Neuron (in vitro differentiated cells): ENCODE measurements at regions not wholly inside any gene's neighbourhood (a gene's known extent, or its start where the extent isn't known, plus 50 kb on each side); places are given as distances from the start of the nearest gene placed in this dataset.
A peak's percentile ranks its signal among the peaks of the same experiment; 100 is the strongest.

Experiments used
- H2AFZ ChIP-seq: one replicate; pipeline ENCODE4 v1.6.1; 2013; ENCODE audit warnings: low read depth, mild to moderate bottlenecking, inconsistent platforms, low read length, moderate library complexity
- H3K27me3 ChIP-seq: one replicate; pipeline ENCODE4 v1.6.1; 2013; ENCODE audit warnings: low read length; ENCODE audit not compliant: insufficient read depth
- H3K36me3 ChIP-seq: one replicate; pipeline ENCODE4 v1.6.1; 2013; ENCODE audit warnings: low read length; ENCODE audit not compliant: insufficient read depth
- H3K4me1 ChIP-seq: one replicate; pipeline ENCODE4 v1.6.1; 2013; ENCODE audit warnings: low read length; ENCODE audit not compliant: insufficient read depth
- H3K4me3 ChIP-seq: 2 replicates; pipeline ENCODE4 v1.5.1; 2013; ENCODE audit warnings: mild to moderate bottlenecking, low read length, moderate library complexity
- H3K9me3 ChIP-seq: one replicate; pipeline ENCODE4 v1.6.1; 2013; ENCODE audit warnings: low read length

DNA sequence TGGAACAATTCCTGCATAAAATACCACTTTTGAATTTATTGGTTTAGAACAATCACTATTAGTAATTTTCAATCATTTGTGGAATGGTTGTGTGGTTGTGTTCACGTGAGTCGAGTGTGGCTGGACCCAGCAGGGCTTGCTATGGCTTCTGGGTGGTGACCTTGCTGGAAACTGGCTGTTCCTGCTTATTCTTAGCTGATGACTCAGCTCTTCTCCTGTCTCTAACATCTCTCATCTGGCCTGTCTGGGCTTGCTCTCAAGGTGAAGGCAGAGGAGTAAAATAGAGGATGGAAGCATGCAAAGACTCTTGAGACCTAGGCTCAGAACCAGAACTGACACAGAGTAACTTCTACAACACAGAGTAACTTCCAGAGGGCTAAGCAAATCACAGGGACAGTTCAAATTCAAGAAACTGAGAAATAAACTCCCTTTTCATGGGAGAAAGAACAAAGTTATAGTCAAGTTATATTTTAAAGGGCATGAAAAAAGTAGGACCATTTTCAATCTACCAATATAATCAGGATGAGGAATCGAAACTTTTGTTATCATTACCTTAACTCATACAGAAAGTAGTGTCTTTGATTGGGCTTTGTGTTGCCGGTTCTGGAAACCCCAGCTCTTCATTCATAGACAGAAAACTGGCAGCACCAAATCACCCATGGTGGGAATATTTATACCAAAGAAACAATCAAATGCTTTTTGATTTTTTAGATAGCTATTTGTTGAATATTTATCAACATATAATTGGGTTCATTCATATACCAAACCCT lies 665.1 kb downstream of the CDH18 start:
- Histone ChIP-seq H2AFZ (peak overlapping the region; percentile 0), H3K27me3 (no peaks in the 10 kb centered on the region), H3K4me3 (no peak overlapping the region), H3K36me3 (no peaks in the 10 kb centered on the region), H3K4me1 (peaks cover 13% of the 10 kb centered on the region), H3K9me3 (no peaks in the 10 kb centered on the region)

DNA sequence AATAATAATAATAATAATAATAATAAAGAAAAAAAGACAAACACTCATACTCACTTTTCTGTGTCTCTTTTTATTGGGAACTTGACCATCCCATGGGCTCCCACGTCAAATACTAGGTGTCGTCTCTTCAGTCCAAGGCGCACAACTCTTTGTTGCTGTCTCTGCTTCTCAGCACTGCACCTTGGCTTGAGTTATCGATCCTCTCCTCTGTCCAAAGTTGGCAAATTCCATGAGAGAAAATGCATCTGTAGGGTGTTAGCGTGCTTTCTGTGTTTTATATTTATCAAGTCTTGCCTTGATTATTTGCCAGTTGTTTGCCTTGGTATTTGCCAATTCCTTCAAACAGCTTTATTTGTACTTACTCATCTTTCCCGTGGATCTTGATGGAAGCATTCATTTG lies 653.7 kb downstream of the CDH18 start:
- Histone ChIP-seq H3K4me1 (no peaks in the 10 kb centered on the region), H3K36me3 (no peaks in the 10 kb centered on the region), H3K27me3 (no peaks in the 10 kb centered on the region), H3K9me3 (peaks cover 2% of the 10 kb centered on the region), H3K4me3 (no peak overlapping the region), H2AFZ (no peak overlapping the region)

DNA sequence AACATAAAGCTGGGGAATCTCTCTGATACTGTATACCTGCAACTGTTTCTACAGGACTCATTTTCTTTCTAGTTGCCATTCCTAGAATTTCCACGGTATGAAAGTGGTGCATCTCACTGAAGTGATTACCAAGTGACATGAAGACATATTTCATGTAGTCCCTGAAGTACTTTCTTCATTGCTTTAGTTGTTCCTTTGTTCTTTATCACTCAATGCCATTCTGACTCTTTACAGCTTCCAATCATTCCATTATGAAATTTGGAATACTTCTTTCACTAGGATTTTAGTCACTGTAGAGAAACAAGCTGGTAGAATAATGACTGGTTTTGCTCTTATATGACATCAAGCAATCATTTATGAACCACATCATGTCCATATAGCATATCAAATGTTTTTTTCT lies 645.1 kb downstream of the CDH18 start:
- Histone ChIP-seq H2AFZ (no peak overlapping the region), H3K4me1 (no peaks in the 10 kb centered on the region), H3K4me3 (no peak overlapping the region), H3K27me3 (no peaks in the 10 kb centered on the region), H3K36me3 (no peaks in the 10 kb centered on the region), H3K9me3 (peaks cover 2% of the 10 kb centered on the region)

DNA sequence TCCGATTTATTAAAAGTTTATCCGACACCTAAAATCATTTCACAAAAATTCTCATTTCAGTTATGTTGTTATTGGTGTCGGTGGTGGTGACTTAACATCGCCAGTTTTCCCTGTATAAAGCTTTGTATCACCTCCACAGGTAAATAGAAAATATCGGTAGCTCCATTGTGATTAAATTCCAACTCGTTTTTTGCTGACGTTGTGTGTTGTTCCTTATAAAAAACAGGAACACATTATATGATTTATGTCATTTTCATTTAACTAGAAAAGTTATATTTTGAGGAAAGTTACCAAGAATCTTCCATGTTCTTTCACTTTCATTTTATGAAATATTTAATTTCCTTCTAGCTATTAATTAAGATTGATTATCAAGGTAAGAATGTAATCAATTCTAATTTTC lies 635.9 kb downstream of the CDH18 start:
- H3K9me3 ChIP-seq, result no peaks in the 10 kb centered on the region
- H3K4me1 ChIP-seq, result no peaks in the 10 kb centered on the region
- H3K4me3 ChIP-seq, result no peak overlapping the region
- H3K36me3 ChIP-seq, result no peaks in the 10 kb centered on the region
- H3K27me3 ChIP-seq, result no peaks in the 10 kb centered on the region
- H2AFZ ChIP-seq, result no peak overlapping the region

DNA sequence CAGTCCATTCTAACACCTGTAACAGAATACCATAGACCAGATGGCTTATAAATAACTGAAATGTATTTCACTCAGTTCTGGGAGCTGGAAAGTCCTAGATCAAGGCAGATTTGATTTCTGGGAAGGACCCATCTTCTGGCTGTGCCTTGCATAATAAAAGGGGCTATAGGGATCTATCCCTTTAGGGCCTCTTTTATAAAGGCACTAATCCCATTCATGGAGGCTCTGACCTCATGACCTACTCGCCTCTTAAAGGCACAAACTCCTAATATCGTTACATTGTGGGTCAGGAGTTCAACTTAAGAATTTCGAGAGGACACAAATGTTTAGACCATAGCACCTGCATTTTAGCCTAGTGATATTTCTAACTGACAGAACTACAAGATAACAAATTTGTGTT lies 619.0 kb downstream of the CDH18 start:
- no peaks in the 10 kb centered on the region for H3K27me3 ChIP-seq
- H3K9me3 ChIP-seq, result no peaks in the 10 kb centered on the region
- no peak overlapping the region for H3K4me3 ChIP-seq
- peaks cover 13% of the 10 kb centered on the region for H3K4me1 ChIP-seq
- no peaks in the 10 kb centered on the region for H3K36me3 ChIP-seq
- H2AFZ ChIP-seq, result peak overlapping the region; percentile 39

DNA sequence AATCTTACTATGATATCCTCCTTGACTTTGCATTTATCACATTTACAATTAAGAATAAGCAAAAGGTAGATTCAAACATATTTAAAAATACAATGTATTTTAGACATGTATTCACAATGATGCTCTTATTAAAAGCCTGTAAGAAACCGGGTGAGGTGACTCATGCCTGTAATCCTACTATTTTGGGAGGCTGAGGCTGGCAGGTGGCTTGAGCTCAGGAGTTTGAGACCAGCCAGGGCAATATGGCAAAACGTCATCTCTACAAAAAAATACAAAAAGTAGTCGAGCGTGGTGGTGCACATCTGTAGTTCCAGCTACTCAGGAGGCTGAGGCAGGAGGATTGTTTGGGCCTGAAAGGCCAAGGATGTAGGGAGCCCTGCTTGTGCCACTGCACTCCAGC lies 618.4 kb downstream of the CDH18 start:
- Histone ChIP-seq H3K9me3 (no peaks in the 10 kb centered on the region), H3K4me1 (peaks cover 13% of the 10 kb centered on the region), H3K36me3 (no peaks in the 10 kb centered on the region), H3K27me3 (no peaks in the 10 kb centered on the region), H2AFZ (peak overlapping the region; percentile 39), H3K4me3 (no peak overlapping the region)

DNA sequence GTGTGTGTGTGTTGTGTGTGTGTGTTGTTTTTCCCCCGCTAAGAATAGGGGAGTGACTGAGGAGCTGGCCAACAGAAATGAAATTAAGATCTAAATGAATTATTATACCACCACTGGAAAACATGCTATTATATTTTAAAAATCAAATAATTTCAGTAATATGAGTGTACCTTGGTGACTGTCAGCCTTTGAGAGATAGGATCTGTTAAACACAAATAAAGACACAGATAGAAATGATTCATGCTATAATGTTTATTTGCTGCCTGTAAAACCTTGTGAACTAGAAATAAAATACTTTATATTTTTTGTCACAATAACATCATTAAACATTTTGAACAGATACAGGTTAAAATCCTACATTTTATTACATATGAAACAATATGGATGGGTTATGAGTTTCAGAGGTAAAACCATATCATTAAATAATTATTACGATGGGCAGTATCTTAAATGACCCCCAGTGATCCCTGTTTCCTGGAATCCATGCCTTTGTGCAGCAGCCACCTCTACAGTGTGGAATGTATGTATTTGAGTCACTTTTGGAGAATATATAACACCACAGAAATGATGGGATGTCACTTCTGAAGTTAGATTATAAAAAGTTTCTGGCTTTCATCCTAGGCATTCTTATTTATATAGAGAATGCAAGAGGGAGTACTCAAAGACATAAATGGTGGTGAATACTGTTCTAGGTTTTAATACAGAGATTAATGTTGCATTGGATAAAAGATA lies 617.2 kb downstream of the CDH18 start:
- no peaks in the 10 kb centered on the region for H3K27me3 ChIP-seq
- H3K4me3 ChIP-seq, result no peak overlapping the region
- peaks cover 13% of the 10 kb centered on the region for H3K4me1 ChIP-seq
- no peaks in the 10 kb centered on the region for H3K9me3 ChIP-seq
- H3K36me3 ChIP-seq, result no peaks in the 10 kb centered on the region
- peak overlapping the region; percentile 54 for H2AFZ ChIP-seq

DNA sequence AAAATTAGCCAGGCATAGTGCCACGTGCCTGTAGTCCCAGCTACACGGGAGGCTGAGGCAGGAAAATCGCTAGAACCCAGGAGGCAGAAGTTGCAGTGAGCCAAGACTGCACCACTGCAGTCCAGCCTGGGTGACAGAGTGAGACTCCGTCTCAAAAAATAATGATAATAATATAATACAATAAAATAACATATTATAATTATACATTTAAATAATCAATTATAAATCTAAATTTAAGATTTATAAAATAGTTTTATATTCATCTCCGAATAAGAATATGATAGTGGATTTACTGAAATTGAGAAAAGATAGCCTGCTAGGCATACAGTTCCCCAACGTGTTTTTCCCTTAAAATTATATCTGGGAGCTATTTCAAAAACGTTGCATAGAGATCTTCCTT lies 599.6 kb downstream of the CDH18 start:
- Histone ChIP-seq H2AFZ (no peak overlapping the region), H3K27me3 (no peaks in the 10 kb centered on the region), H3K4me3 (no peak overlapping the region), H3K36me3 (no peaks in the 10 kb centered on the region), H3K9me3 (no peaks in the 10 kb centered on the region), H3K4me1 (no peaks in the 10 kb centered on the region)

DNA sequence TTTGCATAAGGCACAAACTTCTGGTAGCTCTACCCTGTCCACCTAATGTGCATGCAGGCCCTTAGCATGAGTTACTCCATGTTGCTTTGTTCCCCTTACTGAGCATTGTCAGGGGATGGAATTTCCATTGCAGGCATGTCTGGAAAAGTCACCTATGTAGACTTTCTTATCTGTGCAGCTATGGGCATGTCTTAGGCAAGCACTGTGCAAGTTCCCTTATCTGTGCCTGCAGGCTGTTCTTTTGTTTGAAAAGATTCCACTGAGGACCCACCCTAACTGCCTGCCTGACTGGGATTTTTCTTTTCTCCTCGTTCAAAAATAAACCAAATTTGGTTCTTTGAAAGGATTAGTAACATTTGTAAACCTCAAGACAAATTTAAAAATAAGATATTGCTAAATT lies 587.0 kb downstream of the CDH18 start:
- Histone ChIP-seq H3K27me3 (no peaks in the 10 kb centered on the region), H2AFZ (no peak overlapping the region), H3K9me3 (no peaks in the 10 kb centered on the region), H3K4me1 (no peaks in the 10 kb centered on the region), H3K4me3 (no peak overlapping the region), H3K36me3 (no peaks in the 10 kb centered on the region)

DNA sequence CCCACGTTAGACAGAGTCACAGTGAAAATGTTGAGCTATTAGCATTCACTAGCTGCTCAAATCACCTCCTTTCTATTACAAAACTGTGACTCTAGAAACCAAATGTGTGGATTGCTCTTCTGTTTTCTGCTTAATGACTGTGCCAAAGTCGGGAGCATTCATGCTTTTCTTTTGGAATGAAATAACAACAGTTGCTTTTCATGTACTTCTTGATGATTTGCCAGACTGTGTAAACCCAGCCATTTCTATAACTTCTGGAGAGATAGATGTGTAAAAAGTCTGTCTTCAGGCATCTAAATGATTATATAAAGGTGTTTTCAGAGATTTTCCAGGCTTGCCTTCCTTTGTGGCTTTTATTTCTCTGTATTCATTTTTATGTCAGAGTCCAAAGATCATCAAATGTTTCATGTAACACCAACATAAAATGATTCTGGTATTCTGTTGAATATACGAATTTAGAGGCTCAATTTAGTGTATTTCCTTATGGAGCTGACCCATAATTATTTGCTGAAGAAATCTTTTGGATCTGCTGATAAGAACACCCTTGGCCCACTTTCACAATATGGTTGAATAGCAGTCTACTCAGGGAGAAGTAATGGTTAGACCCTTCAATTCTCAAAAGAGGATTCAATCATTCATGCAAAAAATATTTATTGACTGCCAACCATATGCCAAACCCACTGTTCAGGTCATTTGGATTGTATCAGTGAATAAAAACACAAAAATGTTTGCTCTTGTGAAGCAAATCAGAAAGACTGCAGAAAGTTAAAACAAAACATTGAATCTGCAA lies 581.2 kb downstream of the CDH18 start:
- no peaks in the 10 kb centered on the region for H3K4me1 ChIP-seq
- no peak overlapping the region for H2AFZ ChIP-seq
- no peaks in the 10 kb centered on the region for H3K36me3 ChIP-seq

DNA sequence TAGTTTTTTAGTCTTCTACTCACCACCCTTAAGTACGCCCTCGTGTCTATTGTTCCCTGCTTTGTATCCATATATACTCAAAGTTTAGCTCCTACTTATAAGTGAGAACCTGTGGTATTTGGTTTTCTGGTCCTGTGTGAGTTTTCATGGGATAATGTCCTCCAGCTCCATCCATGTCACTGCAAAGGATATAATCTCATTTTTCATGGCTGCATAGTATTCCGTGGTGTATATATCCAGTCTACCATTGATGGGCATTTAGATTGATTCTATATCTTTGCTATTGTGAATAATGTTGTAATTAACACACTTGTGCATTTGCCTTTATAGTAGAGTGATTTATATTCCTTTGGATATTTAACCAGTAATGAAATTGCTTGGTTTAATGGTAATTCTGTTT lies 579.9 kb downstream of the CDH18 start:
- Histone ChIP-seq H2AFZ (no peak overlapping the region), H3K4me1 (no peaks in the 10 kb centered on the region), H3K36me3 (no peaks in the 10 kb centered on the region), H3K4me3 (no peak overlapping the region), H3K27me3 (no peaks in the 10 kb centered on the region), H3K9me3 (no peaks in the 10 kb centered on the region)

More for the DNA sequence above, 581.2 kb downstream of the CDH18 start:
- Histone ChIP-seq H3K9me3 (no peaks in the 10 kb centered on the region), H3K27me3 (no peaks in the 10 kb centered on the region), H3K4me3 (no peak overlapping the region)

DNA sequence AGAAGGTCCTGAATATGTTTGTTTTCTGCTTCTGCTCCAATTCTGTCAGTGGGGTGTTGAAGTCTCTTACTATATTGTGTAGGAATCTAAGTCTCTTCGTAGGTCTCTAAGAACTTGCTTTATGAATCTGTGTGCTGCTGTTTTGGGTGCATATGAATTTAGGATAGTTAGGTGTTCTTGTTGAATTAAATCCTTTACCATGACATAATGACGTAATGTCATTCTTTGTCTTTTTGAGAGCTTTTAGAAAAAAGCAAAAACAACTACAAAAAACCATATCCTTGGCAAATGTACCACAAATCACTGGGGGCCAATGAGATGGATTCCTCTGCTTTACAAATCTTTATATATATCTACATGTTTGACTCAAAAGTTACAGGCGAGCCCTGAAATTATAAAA lies 576.1 kb downstream of the CDH18 start:
- no peaks in the 10 kb centered on the region for H3K27me3 ChIP-seq
- H3K9me3 ChIP-seq, result no peaks in the 10 kb centered on the region
- no peak overlapping the region for H2AFZ ChIP-seq
- no peak overlapping the region for H3K4me3 ChIP-seq
- no peaks in the 10 kb centered on the region for H3K4me1 ChIP-seq
- H3K36me3 ChIP-seq, result no peaks in the 10 kb centered on the region
